ENCODE measurements at regions not wholly inside any gene's neighbourhood (a gene's known extent, or its start where the extent isn't known, plus 50 kb on each side); places are given as distances from the start of the nearest gene placed in this dataset.

DNA sequence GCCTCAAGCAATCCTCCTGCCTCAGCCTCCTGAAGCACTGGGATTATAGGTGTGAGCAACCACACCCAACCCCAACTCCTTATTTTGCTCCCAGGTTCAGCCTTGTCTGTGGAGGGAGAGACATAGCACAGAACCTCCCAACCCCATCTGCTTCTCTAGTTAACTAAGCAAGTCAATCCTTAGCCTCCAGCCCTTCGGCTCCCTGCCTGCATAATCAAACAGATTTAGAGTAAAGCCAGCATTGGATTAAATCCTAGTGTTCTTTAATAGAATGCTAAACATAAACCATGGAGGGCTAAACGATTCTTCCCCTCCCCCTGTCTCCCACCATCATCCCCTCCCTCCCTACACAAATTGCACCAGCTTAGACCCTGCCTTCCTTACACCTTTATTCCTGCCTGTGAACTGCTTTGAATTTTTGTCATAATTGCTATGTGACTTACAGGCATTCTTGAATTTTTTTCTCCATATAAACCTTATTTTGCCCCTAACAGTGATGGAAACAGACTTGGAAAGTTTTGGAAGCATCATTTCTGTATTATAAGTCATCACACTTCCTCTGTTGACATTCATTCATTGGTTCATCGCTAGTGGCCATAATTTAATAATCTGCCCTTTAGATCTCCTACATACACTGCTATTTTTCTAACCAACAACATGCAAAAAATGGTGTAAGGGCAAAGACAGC is 72.6 kb upstream of the TOMM7 start:
- no peak for DNase-seq (ENCODE audit: low spot score)
- Histone ChIP-seq H2AFZ (no peak overlapping the region), H3K9me2 (ENCODE audit: insufficient read depth) (no peaks in the 10 kb centered on the region), H4K20me1 (replicated peaks; ENCODE audit: insufficient read depth) (no peaks in the 10 kb centered on the region), H3K4me1 (ENCODE audit: insufficient read depth) (peaks cover 9% of the 10 kb centered on the region), H3K79me2 (replicated peaks; ENCODE audit: insufficient read depth) (no peaks in the 10 kb centered on the region), H3K36me3 (ENCODE audit: insufficient read depth) (no peaks in the 10 kb centered on the region), H3K4me3 (no peak overlapping the region), H3F3A (replicated peaks; ENCODE audit: low read depth) (no peaks in the 10 kb centered on the region), H3K27me3 (ENCODE audit: insufficient read depth) (no peaks in the 10 kb centered on the region), H3K4me2 (no peak overlapping the region), H3K27ac (ENCODE audit: low read depth) (no peak overlapping the region)
- Mint-ChIP-seq H3K27ac (no peak overlapping the region), H3K36me3 (ENCODE audit: low read depth) (no peaks in the 10 kb centered on the region; the same call in 2 of the 3 replicates), H3K4me3 (no peak overlapping the region), H3K27me3 (ENCODE audit: insufficient read depth, low read depth, poor library complexity) (peaks cover 3% of the 10 kb centered on the region), H3K9me3 (no peaks in the 10 kb centered on the region), H3K4me1 (peaks cover 20% of the 10 kb centered on the region)
- ATAC-seq = no peak
- TF ChIP-seq, protein P1, sequence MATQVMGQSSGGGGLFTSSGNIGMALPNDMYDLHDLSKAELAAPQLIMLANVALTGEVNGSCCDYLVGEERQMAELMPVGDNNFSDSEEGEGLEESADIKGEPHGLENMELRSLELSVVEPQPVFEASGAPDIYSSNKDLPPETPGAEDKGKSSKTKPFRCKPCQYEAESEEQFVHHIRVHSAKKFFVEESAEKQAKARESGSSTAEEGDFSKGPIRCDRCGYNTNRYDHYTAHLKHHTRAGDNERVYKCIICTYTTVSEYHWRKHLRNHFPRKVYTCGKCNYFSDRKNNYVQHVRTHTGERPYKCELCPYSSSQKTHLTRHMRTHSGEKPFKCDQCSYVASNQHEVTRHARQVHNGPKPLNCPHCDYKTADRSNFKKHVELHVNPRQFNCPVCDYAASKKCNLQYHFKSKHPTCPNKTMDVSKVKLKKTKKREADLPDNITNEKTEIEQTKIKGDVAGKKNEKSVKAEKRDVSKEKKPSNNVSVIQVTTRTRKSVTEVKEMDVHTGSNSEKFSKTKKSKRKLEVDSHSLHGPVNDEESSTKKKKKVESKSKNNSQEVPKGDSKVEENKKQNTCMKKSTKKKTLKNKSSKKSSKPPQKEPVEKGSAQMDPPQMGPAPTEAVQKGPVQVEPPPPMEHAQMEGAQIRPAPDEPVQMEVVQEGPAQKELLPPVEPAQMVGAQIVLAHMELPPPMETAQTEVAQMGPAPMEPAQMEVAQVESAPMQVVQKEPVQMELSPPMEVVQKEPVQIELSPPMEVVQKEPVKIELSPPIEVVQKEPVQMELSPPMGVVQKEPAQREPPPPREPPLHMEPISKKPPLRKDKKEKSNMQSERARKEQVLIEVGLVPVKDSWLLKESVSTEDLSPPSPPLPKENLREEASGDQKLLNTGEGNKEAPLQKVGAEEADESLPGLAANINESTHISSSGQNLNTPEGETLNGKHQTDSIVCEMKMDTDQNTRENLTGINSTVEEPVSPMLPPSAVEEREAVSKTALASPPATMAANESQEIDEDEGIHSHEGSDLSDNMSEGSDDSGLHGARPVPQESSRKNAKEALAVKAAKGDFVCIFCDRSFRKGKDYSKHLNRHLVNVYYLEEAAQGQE (IDR thresholded peaks at IDR 0.05; ENCODE audit: unreplicated experiment) = no peak
- TF ChIP-seq EZH2 (IDR thresholded peaks at IDR 0.05; ENCODE audit: low read depth, unreplicated experiment) (no peak), NANOG (IDR thresholded peaks at IDR 0.05; ENCODE audit: borderline replicate concordance) (no peak), JUNB (IDR thresholded peaks at IDR 0.05; ENCODE audit: unreplicated experiment) (no peak), CREB1 (CRISPR knock-in tag; IDR thresholded peaks at IDR 0.05; ENCODE audit: low read depth) (no peak), STAT1 (IDR thresholded peaks at IDR 0.05; ENCODE audit: unreplicated experiment) (no peak), ETS1 (IDR thresholded peaks at IDR 0.05) (no peak), ZNF114 (CRISPR knock-in tag; IDR thresholded peaks at IDR 0.05) (no peak), ZNF331 (CRISPR knock-in tag; IDR thresholded peaks at IDR 0.05; ENCODE audit: low read depth) (no peak), POLR2AphosphoS5 (IDR thresholded peaks at IDR 0.05; ENCODE audit: low read depth) (no peak), EZH2phosphoT487 (IDR thresholded peaks at IDR 0.05; ENCODE audit: unreplicated experiment) (no peak)
- TF ChIP-seq, protein P2, sequence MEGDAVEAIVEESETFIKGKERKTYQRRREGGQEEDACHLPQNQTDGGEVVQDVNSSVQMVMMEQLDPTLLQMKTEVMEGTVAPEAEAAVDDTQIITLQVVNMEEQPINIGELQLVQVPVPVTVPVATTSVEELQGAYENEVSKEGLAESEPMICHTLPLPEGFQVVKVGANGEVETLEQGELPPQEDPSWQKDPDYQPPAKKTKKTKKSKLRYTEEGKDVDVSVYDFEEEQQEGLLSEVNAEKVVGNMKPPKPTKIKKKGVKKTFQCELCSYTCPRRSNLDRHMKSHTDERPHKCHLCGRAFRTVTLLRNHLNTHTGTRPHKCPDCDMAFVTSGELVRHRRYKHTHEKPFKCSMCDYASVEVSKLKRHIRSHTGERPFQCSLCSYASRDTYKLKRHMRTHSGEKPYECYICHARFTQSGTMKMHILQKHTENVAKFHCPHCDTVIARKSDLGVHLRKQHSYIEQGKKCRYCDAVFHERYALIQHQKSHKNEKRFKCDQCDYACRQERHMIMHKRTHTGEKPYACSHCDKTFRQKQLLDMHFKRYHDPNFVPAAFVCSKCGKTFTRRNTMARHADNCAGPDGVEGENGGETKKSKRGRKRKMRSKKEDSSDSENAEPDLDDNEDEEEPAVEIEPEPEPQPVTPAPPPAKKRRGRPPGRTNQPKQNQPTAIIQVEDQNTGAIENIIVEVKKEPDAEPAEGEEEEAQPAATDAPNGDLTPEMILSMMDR (conservative IDR thresholded peaks at IDR 0.05; ENCODE audit: low read depth in 2 of 2) = no peak
- TF ChIP-seq, protein P3, sequence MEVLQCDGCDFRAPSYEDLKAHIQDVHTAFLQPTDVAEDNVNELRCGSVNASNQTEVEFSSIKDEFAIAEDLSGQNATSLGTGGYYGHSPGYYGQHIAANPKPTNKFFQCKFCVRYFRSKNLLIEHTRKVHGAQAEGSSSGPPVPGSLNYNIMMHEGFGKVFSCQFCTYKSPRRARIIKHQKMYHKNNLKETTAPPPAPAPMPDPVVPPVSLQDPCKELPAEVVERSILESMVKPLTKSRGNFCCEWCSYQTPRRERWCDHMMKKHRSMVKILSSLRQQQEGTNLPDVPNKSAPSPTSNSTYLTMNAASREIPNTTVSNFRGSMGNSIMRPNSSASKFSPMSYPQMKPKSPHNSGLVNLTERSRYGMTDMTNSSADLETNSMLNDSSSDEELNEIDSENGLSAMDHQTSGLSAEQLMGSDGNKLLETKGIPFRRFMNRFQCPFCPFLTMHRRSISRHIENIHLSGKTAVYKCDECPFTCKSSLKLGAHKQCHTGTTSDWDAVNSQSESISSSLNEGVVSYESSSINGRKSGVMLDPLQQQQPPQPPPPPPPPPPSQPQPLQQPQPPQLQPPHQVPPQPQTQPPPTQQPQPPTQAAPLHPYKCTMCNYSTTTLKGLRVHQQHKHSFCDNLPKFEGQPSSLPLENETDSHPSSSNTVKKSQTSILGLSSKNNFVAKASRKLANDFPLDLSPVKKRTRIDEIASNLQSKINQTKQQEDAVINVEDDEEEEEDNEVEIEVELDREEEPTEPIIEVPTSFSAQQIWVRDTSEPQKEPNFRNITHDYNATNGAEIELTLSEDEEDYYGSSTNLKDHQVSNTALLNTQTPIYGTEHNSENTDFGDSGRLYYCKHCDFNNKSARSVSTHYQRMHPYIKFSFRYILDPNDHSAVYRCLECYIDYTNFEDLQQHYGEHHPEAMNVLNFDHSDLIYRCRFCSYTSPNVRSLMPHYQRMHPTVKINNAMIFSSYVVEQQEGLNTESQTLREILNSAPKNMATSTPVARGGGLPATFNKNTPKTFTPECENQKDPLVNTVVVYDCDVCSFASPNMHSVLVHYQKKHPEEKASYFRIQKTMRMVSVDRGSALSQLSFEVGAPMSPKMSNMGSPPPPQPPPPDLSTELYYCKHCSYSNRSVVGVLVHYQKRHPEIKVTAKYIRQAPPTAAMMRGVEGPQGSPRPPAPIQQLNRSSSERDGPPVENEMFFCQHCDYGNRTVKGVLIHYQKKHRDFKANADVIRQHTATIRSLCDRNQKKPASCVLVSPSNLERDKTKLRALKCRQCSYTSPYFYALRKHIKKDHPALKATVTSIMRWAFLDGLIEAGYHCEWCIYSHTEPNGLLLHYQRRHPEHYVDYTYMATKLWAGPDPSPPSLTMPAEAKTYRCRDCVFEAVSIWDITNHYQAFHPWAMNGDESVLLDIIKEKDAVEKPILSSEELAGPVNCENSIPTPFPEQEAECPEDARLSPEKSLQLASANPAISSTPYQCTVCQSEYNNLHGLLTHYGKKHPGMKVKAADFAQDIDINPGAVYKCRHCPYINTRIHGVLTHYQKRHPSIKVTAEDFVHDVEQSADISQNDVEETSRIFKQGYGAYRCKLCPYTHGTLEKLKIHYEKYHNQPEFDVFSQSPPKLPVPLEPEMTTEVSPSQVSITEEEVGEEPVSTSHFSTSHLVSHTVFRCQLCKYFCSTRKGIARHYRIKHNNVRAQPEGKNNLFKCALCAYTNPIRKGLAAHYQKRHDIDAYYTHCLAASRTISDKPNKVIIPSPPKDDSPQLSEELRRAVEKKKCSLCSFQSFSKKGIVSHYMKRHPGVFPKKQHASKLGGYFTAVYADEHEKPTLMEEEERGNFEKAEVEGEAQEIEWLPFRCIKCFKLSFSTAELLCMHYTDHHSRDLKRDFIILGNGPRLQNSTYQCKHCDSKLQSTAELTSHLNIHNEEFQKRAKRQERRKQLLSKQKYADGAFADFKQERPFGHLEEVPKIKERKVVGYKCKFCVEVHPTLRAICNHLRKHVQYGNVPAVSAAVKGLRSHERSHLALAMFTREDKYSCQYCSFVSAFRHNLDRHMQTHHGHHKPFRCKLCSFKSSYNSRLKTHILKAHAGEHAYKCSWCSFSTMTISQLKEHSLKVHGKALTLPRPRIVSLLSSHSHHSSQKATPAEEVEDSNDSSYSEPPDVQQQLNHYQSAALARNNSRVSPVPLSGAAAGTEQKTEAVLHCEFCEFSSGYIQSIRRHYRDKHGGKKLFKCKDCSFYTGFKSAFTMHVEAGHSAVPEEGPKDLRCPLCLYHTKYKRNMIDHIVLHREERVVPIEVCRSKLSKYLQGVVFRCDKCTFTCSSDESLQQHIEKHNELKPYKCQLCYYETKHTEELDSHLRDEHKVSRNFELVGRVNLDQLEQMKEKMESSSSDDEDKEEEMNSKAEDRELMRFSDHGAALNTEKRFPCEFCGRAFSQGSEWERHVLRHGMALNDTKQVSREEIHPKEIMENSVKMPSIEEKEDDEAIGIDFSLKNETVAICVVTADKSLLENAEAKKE (CRISPR knock-in tag; IDR thresholded peaks at IDR 0.05) = no peak
